ENCODE measurements at regions not wholly inside any gene's neighbourhood (a gene's known extent, or its start where the extent isn't known, plus 50 kb on each side); places are given as distances from the start of the nearest gene placed in this dataset.

DNA sequence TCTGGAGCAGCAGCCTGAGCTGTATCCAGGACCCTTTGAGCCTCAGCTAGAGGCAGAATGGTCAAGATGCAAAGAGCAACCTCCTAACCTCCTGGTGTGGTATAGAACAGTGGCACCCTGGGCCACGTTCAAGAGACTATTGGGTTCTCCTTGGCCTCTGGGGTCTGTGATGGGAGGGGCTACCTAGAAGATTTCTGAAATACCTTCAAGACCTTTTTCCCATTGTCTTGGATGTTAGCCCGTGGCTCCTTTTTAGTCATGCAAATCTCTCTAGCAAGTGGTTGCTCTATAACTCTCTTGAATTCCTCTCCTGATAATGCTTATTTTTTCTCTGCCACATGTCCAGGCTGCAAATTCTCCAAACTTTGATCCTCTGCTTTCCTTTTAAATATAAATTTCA is 106.3 kb upstream of the SULT1C3 start:
- DNase-seq = no peak
- intact Hi-C loops (cut with DNase I) = no loop called here

DNA sequence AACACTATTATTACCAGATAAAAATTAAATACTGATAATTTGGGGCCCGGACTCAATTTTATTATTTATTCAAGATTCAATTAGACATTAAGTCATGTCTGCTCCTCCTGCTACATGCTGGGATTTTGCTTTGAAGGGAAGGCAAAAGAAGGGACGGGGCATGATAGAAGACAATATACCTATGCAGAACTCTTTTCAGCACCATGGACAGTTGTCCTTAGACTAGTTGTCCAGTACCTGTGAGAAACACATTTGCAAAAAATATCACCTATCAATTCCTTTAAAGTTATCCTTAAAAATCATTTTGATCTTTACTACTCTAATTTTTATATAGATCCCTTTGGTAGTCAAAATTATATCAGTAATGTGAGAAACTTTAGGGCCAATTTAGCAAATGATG is 100.2 kb upstream of the SULT1C3 start:
- no peak for DNase-seq
- intact Hi-C loops (cut with DNase I) = no loop called here

DNA sequence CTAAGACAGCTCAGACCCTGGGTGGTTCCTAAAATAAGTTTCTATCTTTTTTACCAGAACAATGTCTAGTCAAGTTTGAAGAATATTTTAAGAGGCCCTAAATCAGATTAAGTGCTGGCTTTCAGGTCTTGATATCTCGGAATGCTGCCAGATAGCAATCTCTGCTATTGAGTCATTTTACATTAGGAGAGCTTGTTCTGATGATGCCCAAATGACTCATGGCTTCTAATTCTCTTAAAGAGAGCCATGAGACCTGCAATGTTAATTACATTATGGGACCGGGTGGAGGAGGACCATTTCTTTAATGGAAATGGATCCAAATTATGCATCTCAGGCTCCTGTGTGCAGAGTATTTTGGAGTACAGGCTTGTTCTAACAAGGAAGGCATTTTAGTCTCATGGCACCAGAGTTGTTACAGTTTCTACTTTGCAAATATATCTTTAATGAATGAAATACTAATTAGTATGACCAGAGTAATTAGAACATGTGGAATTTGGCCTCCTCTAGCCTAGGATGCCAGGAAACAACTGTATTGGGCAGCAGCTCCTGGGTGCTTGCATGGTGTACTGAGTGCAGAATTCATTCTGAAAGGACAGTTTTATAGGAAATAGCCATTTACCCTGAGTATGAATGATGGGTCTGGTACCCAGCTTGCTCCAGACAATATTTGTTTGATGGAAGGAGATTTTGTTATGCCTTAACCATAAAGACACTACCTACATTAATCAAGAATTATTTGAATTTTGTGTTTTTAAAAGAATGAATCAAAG is 94.0 kb upstream of the SULT1C3 start:
- intact Hi-C loops (cut with DNase I) = no loop called here
- no peak for DNase-seq

DNA sequence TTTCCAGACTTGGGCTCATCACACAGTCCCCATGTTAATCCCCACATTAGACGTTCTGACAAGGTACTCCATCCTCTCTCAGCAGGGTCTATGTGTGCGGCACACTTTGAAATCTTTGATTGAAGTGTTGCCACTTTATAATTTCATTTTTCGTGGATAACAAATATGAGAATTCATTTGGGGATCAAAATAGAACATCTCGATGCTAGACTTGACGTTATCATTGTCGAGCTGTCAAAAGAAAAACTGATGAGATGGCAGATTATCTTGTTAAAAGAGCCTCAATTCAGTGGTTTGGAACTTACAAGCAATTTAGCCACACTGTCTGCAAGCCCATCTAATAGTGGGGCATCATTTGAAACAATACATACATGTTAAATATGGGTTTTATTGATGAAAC is 91.2 kb upstream of the SULT1C3 start:
- intact Hi-C loops (cut with DNase I) = no loop called here

DNA sequence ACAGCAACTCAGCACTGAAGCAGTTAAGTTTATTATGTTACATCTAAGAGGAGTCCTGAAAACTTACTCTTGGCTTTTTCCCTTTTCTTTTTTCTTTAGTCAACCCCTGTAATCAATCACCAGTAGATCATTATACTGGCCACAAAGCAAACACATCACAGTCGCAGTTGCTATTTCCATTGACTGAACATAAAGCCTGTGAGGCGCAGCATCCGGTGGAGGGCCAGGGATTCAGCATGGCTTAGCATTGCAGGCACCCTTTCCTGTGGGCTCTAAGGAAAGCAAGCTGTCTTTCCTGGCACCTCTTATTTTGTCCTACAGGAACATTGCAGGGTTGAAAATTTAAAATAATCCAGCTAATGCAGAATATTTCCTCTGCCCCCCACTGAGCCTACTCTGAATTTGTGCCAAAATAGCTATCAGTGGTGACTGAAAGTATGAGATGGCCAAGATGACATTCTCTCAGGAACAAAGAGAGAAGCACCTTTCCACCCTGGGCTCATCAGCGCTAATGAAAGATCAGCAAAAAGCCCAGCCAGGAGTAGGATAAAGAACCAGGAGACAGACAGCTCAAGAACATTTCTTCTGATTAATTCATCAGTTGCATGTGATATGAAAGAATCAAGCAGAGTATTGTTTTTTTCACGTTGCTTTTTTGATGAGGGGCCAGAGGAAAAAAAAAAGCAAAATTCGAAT is 85.3 kb upstream of the SULT1C3 start:
- DNase-seq = no peak
- intact Hi-C loops (cut with DNase I) = no loop called here

More for the DNA sequence above, 91.2 kb upstream of the SULT1C3 start:
- no peak for DNase-seq

DNA sequence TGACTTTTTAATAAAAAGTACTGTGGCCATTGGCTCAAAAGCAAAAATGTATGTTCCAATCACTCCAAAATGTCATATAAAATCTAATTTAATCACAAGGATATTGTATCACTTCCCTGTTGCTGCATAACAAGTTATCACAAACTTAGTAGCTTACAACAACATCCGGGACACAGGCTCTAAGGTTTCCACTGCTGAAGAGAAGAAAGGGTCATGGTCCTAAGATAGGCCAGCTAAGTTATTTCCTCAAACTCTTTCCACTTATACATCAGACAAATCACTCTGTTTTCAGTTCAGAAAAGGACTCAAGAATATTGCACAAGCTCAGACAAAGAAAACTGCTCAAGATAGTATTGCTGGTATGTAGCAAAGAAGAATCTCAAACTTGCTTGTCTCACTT is 78.5 kb upstream of the SULT1C3 start:
- DNase-seq = no peak
- intact Hi-C loops (cut with DNase I) = no loop called here

DNA sequence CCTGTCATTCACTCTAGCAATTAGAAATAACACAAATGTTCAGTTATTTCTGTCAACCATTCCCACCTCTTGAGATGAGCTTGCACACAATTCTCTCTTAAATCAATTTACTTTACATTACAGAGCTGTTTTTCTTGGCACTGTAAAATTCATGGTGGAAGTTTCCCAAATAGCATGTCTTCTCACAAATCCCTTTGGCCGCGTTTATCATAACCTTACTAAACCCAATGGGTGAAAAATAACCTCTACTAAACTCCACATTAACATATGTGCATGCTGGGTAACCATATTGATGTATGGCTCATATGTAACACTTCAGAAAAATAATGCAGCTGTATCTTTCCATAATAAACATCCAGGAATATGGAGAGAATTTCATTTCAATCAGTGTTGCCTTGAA is 75.5 kb upstream of the SULT1C3 start:
- intact Hi-C loops (cut with DNase I) = no loop called here
- no peak for DNase-seq

DNA sequence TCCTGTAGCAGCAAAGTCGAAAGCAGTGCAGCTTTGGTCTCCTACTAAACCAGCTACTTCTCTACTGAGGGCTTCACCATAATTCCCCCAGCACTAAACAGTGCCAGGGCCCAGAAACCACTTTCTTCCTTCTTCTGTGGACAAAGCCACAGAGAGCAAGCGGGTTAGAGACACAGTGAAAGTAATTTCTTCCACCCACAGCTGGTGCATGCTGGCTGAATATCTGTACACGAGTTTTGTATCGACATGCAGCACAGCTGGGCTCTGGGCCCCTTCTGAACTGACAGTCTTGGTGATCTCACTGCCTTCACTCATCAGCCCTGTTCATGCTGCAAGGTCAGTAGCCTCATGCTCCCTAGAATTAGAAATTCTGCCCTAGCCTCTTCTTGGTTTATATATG is 74.0 kb upstream of the SULT1C3 start:
- no peak for DNase-seq
- intact Hi-C loops (cut with DNase I) = no loop called here

DNA sequence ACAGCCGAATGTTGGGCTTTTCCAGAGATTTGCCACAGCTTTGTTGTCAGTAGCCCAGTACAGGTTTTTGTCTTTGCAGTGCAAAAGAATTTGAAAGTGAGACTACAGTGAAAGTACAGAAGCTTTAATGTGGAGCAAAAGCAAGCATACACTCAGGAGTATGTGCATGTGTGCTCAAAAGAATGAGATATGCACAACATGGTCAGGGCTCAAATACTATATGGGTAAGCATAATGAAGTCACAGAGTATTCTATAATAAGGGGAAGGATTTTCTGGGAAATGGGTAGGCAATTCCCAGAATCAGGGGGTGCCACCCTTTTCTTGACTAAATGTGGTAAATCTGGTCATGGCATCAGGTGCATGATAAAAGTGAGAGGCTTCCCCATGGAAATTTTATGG is 72.1 kb upstream of the SULT1C3 start:
- no peak for DNase-seq
- intact Hi-C loops (cut with DNase I) = no loop called here

DNA sequence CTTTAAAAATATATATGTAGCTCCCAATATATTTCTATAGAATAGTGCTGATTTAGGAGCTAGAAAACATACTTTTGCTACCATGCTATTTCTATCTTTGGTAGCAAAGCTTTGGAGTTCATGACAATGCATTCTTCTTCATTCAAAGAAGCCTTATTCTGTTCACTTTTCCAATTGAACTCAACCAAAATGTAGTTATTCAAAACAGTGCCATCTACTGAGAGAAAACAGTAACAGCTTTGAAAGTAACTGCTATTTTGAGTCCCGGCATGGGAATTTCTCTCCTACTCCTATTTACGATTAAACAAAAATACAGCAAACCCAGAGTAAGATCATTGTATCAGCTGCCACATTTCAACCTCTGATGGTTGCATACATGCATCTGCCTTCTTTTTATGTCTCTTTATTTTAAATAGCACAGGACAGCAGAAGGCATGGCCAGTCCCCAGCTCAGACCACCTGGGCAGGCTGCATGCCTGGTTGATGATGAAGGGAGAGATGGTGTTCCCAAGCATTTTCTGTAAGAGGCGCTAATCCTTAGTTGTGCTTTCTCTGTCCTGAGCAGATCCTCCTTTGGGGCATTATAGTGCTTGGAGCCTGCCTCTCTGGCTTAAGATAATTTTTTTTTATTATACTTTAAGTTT is 69.7 kb upstream of the SULT1C3 start:
- DNase-seq = no peak

DNA sequence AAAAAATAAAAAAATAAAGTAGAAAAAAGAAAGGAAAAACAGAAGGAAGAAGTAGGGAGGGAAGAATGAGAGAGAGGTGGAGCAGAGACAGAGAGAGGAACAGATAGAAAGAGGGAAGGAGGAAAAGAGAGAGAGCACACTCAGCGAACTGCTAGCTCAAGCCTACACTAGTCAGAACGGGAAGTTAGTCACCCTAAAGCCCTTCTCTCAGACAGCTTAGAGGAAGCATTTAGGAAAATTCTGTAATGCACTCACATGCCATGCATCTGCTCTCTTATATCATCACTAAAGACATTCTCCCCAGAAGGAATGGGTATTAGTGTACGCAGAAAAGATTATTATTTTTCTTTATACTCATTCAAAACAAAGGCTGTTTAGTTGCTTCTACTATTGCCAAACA is 68.1 kb upstream of the SULT1C3 start:
- no peak for DNase-seq
- intact Hi-C loops (cut with DNase I) = no loop called here

More for the DNA sequence above, 69.7 kb upstream of the SULT1C3 start:
- intact Hi-C loops (cut with DNase I) = no loop called here

DNA sequence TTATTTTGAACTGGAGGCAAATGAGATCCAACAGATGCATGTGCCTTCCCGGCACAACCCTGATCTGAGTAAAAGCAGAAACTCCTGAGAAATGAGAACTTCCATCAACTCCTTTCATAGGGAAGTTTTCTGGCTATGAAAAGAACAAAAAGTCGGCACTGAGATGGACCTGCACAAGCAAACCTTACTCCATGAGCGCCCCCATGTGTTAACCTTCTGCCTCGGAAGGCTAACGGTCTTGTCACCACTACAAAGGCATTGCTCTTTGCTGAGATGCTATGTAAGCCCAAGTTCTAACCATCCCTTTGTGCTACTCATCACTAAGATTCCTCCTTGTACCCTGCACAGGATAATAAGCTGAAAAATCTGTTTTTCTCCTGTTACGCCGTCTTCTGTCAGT is 57.3 kb upstream of the SULT1C3 start:
- intact Hi-C loops (cut with DNase I) = no loop called here
- DNase-seq = no peak

DNA sequence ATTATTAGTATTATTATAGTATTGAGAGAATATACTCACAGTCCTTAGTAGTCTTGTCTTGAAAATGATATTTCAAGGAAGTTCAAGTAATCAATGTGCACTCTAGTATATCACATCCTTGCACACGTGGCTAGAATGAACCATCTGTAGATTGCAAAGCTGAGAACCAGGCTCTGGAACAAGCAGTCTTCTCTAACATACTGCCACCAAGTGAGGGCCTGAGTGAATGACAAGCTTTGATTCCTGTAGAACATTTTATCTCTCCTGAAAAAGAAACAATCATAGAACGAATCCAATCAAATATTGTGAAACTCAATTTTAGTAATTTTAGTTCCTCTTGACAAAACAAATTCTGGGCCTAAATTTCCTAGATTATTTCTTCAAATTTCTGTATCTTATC is 55.3 kb upstream of the SULT1C3 start:
- intact Hi-C loops (cut with DNase I) = no loop called here
- no peak for DNase-seq

DNA sequence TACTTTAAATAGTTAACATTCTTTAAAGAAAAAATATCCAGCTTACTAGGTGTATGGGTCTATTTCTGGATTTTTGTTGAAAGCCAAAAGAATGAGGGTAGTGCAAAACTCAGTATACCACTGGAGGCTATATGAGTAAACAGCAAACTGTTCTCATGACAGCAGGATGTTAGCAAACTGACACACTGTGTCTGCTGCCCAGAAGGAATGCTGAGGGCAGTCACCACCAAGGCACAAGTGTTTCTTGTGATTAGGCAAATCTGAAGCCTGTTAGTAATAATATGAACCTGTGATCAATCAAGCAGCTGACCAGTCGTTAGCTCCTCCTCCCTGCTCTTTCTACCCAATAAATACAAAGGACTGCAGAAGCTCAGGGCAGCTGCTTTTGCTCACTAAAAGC is 50.5 kb upstream of the SULT1C3 start:
- DNase-seq = no peak
- intact Hi-C loops (cut with DNase I) = no loop called here
